Neural cell (in vitro differentiated cells): ENCODE measurements at regions not wholly inside any gene's neighbourhood (a gene's known extent, or its start where the extent isn't known, plus 50 kb on each side); places are given as distances from the start of the nearest gene placed in this dataset.

ENCODE experiments used
- H2AFZ ChIP-seq: fragments of 200-600, 300-800 bp; sonication (generic), shearing (Covaris generic); 2 replicates; pipeline ENCODE4 v1.6.0; 2014; ENCODE audit warnings: low read depth, mild to moderate bottlenecking, antibody characterized with exemption, low read length, moderate library complexity
- H3F3A ChIP-seq: fragments of 200-600 bp; shearing (Covaris generic); 2 replicates; pipeline ENCODE4 v1.6.1; 2016; ENCODE audit warnings: mild to moderate bottlenecking, moderate library complexity, mixed read lengths, antibody characterized with exemption, low read length; ENCODE audit not compliant: insufficient read depth, poor library complexity, severe bottlenecking
- H3K27ac ChIP-seq: fragments of 200-600, 300-800 bp; sonication (generic), shearing (Covaris generic); 2 replicates; pipeline ENCODE4 v1.5.1; 2014; ENCODE audit warnings: mild to moderate bottlenecking, low read length, moderate library complexity
- H3K27me3 ChIP-seq: fragments of 300-800, 200-600 bp; sonication (generic), shearing (Covaris generic); 2 replicates; pipeline ENCODE4 v1.6.0; 2014; ENCODE audit warnings: mild to moderate bottlenecking, low read depth, low read length, moderate library complexity; ENCODE audit not compliant: insufficient read depth
- H3K36me3 ChIP-seq: fragments of 300-800, 200-600 bp; sonication (generic), shearing (Covaris generic); 2 replicates; pipeline ENCODE4 v1.5.1; 2014; ENCODE audit warnings: mild to moderate bottlenecking, antibody characterized with exemption, low read length, moderate library complexity; ENCODE audit not compliant: insufficient read depth
- H3K4me2 ChIP-seq: fragments of 300-800, 200-600 bp; sonication (generic), shearing (Covaris generic); 2 replicates; pipeline ENCODE4 v1.6.0; 2014; ENCODE audit warnings: mild to moderate bottlenecking, low read length
- H3K4me3 ChIP-seq: fragments of 300-800, 200-600 bp; sonication (generic), shearing (Covaris generic); 2 replicates; pipeline ENCODE4 v1.5.1; 2014; ENCODE audit warnings: mild to moderate bottlenecking, low read length, moderate library complexity
- H3K79me2 ChIP-seq: fragments of 200-600 bp; shearing (Covaris generic); replicated peaks from 2 replicates; pipeline ENCODE4 v1.6.0; 2014; ENCODE audit warnings: mild to moderate bottlenecking, low read length, moderate library complexity; ENCODE audit not compliant: insufficient read depth
- H3K9ac ChIP-seq: fragments of 300-800, 200-600 bp; sonication (generic), shearing (Covaris generic); 2 replicates; pipeline ENCODE4 v1.6.1; 2016; ENCODE audit warnings: mild to moderate bottlenecking, low read length, mixed read lengths
- H3K9me2 ChIP-seq: fragments of 200-600 bp; shearing (Covaris generic); 2 replicates; pipeline ENCODE4 v1.6.1; 2016; ENCODE audit warnings: mild to moderate bottlenecking, low read length, mixed read lengths; ENCODE audit not compliant: insufficient read depth
- H3K9me3 ChIP-seq: fragments of 200-600, 300-800 bp; sonication (generic), shearing (Covaris generic); 2 replicates; pipeline ENCODE4 v1.6.1; 2016; ENCODE audit warnings: mild to moderate bottlenecking, mixed run types, low read length, moderate library complexity, mixed read lengths
- H4K20me1 ChIP-seq: fragments of 200-600 bp; shearing (Covaris generic); 2 replicates; pipeline ENCODE4 v1.6.1; 2016; ENCODE audit warnings: mild to moderate bottlenecking, mixed run types; ENCODE audit not compliant: insufficient read depth
- CTCF ChIP-seq: fragments of 450-650 bp; IDR thresholded peaks from 2 replicates; pipeline ENCODE4 v1.5.1; 2014; ENCODE audit warnings: antibody characterized with exemption, mild to moderate bottlenecking, moderate library complexity; ENCODE audit not compliant: poor library complexity, severe bottlenecking
- EP300 ChIP-seq: fragments of 450-650 bp; conservative IDR thresholded peaks from 2 replicates; pipeline ENCODE4 v1.6.1; 2014; ENCODE audit warnings: antibody characterized with exemption, mild to moderate bottlenecking, moderate library complexity; ENCODE audit not compliant: poor library complexity, severe bottlenecking
- EZH2 ChIP-seq: fragments of 200-600, 300-800 bp; shearing (Covaris generic), sonication (generic); IDR thresholded peaks from 2 replicates; pipeline ENCODE4 v1.6.1; 2014; ENCODE audit warnings: antibody characterized with exemption, low read length, borderline replicate concordance, mild to moderate bottlenecking; ENCODE audit not compliant: insufficient read depth, poor library complexity, severe bottlenecking
- MXI1 ChIP-seq: fragments of 450-650 bp; conservative IDR thresholded peaks from 2 replicates; pipeline ENCODE4 v1.6.1; 2014; ENCODE audit warnings: antibody characterized with exemption, mild to moderate bottlenecking; ENCODE audit not compliant: poor library complexity, severe bottlenecking
- POLR2AphosphoS5 ChIP-seq: IDR thresholded peaks from 2 replicates; pipeline ENCODE4 v1.6.1; 2012
- RAD21 ChIP-seq: fragments of 450-650 bp; conservative IDR thresholded peaks from 2 replicates; pipeline ENCODE4 v1.6.1; 2014; ENCODE audit warnings: antibody characterized with exemption, mild to moderate bottlenecking, moderate library complexity
- SMC3 ChIP-seq: fragments of 450-650 bp; conservative IDR thresholded peaks from 2 replicates; pipeline ENCODE4 v1.6.1; 2014; ENCODE audit warnings: antibody characterized with exemption, mild to moderate bottlenecking, moderate library complexity; ENCODE audit not compliant: poor library complexity
- TAF1 ChIP-seq: IDR thresholded peaks from 2 replicates; pipeline ENCODE4 v1.6.1; 2012; ENCODE audit warnings: low read depth
- TF ChIP-seq, protein P1 (sequence below): IDR thresholded peaks from 2 replicates; pipeline ENCODE4 v1.6.1; 2012; ENCODE audit warnings: borderline replicate concordance

DNA sequence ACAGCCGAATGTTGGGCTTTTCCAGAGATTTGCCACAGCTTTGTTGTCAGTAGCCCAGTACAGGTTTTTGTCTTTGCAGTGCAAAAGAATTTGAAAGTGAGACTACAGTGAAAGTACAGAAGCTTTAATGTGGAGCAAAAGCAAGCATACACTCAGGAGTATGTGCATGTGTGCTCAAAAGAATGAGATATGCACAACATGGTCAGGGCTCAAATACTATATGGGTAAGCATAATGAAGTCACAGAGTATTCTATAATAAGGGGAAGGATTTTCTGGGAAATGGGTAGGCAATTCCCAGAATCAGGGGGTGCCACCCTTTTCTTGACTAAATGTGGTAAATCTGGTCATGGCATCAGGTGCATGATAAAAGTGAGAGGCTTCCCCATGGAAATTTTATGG lies 72.1 kb upstream of the SULT1C3 start:
- Histone ChIP-seq H3K27me3 (no peaks in the 10 kb centered on the region), H3K36me3 (no peaks in the 10 kb centered on the region), H2AFZ (no peak overlapping the region), H3K9me3 (no peaks in the 10 kb centered on the region), H3F3A (no peaks in the 10 kb centered on the region), H3K79me2 (no peaks in the 10 kb centered on the region), H3K4me3 (no peak overlapping the region), H3K9ac (no peak overlapping the region), H4K20me1 (no peaks in the 10 kb centered on the region), H3K9me2 (no peaks in the 10 kb centered on the region), H3K27ac (no peak overlapping the region), H3K4me2 (no peak overlapping the region)
- TF ChIP-seq RAD21 (no peak), SMC3 (no peak), CTCF (no peak), TAF1 (no peak), EP300 (no peak), EZH2 (no peak), MXI1 (no peak), POLR2AphosphoS5 (no peak)
- TF ChIP-seq, protein P1, sequence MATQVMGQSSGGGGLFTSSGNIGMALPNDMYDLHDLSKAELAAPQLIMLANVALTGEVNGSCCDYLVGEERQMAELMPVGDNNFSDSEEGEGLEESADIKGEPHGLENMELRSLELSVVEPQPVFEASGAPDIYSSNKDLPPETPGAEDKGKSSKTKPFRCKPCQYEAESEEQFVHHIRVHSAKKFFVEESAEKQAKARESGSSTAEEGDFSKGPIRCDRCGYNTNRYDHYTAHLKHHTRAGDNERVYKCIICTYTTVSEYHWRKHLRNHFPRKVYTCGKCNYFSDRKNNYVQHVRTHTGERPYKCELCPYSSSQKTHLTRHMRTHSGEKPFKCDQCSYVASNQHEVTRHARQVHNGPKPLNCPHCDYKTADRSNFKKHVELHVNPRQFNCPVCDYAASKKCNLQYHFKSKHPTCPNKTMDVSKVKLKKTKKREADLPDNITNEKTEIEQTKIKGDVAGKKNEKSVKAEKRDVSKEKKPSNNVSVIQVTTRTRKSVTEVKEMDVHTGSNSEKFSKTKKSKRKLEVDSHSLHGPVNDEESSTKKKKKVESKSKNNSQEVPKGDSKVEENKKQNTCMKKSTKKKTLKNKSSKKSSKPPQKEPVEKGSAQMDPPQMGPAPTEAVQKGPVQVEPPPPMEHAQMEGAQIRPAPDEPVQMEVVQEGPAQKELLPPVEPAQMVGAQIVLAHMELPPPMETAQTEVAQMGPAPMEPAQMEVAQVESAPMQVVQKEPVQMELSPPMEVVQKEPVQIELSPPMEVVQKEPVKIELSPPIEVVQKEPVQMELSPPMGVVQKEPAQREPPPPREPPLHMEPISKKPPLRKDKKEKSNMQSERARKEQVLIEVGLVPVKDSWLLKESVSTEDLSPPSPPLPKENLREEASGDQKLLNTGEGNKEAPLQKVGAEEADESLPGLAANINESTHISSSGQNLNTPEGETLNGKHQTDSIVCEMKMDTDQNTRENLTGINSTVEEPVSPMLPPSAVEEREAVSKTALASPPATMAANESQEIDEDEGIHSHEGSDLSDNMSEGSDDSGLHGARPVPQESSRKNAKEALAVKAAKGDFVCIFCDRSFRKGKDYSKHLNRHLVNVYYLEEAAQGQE = no peak

DNA sequence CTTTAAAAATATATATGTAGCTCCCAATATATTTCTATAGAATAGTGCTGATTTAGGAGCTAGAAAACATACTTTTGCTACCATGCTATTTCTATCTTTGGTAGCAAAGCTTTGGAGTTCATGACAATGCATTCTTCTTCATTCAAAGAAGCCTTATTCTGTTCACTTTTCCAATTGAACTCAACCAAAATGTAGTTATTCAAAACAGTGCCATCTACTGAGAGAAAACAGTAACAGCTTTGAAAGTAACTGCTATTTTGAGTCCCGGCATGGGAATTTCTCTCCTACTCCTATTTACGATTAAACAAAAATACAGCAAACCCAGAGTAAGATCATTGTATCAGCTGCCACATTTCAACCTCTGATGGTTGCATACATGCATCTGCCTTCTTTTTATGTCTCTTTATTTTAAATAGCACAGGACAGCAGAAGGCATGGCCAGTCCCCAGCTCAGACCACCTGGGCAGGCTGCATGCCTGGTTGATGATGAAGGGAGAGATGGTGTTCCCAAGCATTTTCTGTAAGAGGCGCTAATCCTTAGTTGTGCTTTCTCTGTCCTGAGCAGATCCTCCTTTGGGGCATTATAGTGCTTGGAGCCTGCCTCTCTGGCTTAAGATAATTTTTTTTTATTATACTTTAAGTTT lies 69.7 kb upstream of the SULT1C3 start:
- no peaks in the 10 kb centered on the region for H4K20me1 ChIP-seq
- no peaks in the 10 kb centered on the region for H3K79me2 ChIP-seq
- no peak overlapping the region for H2AFZ ChIP-seq
- H3K27ac ChIP-seq = no peak overlapping the region
- no peaks in the 10 kb centered on the region for H3K27me3 ChIP-seq
- no peaks in the 10 kb centered on the region for H3K9me2 ChIP-seq
- H3K9me3 ChIP-seq = no peaks in the 10 kb centered on the region
- H3F3A ChIP-seq = no peaks in the 10 kb centered on the region
- no peak overlapping the region for H3K4me3 ChIP-seq
- TF ChIP-seq RAD21 (peak; percentile 57), CTCF (peak; percentile 64), MXI1 (no peak), SMC3 (peak; percentile 65)
- H3K4me2 ChIP-seq = no peak overlapping the region
- no peak overlapping the region for H3K9ac ChIP-seq
- no peaks in the 10 kb centered on the region for H3K36me3 ChIP-seq
